Midbrain (tissue), 1 donor: ENCODE measurements at regions not wholly inside any gene's neighbourhood (a gene's known extent, or its start where the extent isn't known, plus 50 kb on each side); places are given as distances from the start of the nearest gene placed in this dataset.
"Not testable (repeated sequence)": the region's sequence is repeated elsewhere in the genome, so short reads cannot be mapped to it uniquely, and the experiment has no call there.

Experiments
- DNase-seq: peaks from one replicate; lab custom pipeline; 2025; lab: John Stamatoyannopoulos, UW

GRCh38 chr3:117836296-117836695 is 1126.7 kb downstream of the TUSC7 start:
- no peak for DNase-seq

DNA sequence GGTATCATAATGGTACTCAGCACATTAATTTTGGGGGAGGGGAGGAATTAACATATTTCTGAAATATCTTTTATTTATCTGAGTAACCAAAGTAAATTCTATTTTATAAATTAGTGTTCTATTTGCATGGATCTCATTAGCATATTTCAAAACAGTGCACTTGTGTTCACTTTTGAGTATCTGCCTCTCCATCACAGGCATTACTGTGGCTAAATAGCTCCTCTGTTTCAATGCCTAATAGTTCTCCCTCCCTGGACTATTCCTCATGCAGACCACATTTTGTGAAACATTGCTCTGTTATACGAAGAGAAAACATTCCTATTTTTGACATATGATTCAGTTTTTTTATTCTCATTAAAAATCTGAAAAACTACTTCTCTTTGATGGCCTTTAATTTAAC is 1127.8 kb downstream of the TUSC7 start:
- peak; percentile 29 for DNase-seq

- no peak for DNase-seq
Observed at GRCh38 chr3:117842086-117842485, 1132.5 kb downstream of the TUSC7 start.

- no peak for DNase-seq
Observed at GRCh38 chr3:117843356-117843755, 1133.8 kb downstream of the TUSC7 start.

DNA sequence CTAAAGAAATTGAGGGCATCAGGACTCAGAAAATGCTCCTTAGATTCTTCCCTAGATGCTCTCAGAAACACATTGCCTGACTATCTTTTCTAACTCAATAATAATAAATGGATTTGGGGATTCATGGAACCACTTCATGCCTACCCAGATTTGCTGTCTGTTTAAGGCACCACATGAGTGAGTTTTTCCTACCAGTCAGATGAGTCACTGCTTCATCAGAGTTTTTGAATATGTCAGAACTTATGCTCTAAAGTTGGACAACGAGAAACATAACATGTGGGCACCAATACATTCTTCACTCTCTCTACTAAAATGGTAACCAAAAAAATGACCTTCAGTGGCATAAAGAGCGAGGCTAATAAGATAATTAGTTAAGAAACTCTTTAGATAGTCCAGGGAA is 1135.1 kb downstream of the TUSC7 start:
- no peak for DNase-seq

DNA sequence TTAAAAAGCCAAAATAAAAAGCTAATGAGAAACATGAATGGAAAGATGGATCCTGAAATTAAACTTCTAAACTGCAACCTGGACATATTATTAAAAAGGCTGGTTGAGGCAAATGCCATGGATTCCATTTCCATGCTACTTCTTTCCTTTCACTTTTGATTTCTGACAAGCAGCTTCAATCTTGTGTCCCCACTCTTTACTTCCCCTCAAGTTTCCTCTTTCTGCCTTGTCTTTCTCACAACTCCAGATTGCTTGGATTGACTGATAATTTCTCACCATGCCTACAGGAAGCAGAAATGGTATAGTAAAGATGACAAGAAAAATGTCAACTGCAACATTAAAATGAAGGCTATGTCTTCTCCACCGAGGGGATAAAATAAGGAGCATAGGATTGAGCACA is 1136.7 kb downstream of the TUSC7 start:
- no peak for DNase-seq

DNA sequence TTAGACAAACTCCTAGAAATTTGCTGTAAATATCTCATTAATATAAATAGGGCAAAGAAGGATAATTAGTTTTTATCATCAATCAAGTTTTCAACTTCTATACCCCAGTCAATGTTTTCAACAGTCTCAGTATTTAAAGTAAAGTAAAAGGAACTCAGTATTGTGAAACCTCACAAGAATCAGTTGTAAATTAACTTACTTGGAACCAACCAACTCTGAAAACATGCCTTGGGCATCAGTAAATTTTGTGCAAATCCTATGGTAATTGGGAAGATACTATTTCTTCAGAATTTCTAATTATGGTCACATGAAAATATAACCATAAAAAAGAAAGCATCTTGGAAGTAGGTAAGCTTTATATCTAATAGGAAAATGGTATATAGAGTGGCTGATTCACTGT is 1139.0 kb downstream of the TUSC7 start:
- DNase-seq = no peak

GRCh38 chr3:117853923-117854668 is 1144.5 kb downstream of the TUSC7 start:
- no peak for DNase-seq

DNA sequence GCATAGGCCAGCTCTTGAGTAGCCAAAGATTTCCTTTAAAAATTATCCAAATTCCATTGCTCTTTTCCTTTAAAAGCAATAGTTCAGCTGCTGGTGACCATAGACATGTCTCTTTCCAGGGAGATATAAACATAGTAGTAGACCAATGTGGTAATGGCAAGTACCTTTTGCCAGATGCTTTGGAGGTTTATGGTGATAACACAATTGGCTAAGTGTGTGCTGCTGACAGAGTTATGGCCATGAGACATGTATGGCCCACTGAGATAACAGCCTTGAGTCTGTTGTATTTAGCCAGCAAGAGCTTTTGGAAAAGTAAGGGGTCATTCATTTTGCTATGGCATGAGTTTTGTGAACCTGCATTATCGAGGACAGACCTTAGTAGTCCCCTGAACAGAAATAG is 1146.8 kb downstream of the TUSC7 start:
- DNase-seq = no peak

- DNase-seq = no peak
Observed at GRCh38 chr3:117863146-117863545, 1153.6 kb downstream of the TUSC7 start.

GRCh38 chr3:117865338-117865737 is 1155.8 kb downstream of the TUSC7 start:
- no peak for DNase-seq

GRCh38 chr3:117868766-117869165 is 1159.2 kb downstream of the TUSC7 start:
- no peak for DNase-seq

DNA sequence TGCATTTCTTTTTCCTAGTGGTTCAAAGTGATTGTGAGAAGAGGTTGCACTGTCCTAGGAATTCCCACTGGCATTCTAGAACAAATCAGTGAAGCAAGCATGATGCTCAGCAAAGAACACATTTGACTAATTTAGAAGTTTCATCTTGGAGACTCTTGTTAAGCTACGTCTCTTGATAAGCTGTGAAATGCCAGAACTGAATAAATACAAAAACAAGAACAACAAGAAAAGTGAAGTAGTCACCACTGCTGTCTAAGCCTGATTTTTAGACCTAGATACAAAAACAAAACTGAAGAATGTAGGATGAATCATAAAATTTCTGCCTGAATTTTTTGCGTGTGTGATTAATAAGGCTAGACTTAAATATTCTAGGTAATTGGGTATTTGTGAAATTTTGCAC is 1162.4 kb downstream of the TUSC7 start:
- no peak for DNase-seq

DNA sequence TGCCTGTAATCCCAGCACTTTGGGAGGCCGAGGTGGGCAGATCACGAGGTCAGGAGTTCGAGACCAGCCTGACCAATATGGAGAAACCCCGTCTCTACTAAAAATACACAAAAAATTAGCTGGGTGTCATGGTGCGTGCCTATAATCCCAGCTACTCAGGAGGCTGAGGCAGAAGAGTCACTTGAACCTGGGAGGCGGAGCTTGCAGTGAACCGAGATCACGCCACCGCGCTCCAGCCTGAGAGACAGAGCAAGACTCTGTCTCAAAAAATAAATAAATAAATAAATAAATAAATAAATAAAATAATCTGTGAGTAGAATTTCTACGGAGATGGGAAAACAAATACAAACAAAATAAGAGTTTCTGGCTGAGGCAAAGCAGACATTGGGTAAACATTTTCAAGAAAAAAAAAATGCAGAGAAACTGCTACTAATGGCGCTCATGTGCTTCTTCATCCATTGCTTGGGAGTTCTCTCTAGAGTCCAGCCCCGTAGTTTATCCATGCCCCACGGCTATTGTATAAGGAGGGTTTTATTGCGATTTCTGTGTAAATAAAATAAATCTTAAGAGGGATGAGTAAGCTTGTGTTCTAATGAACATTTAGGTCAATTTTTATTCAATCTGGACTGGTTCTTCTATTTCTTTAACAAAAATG is 1161.9 kb downstream of the IGSF11 start:
- not testable (repeated sequence) for DNase-seq

DNA sequence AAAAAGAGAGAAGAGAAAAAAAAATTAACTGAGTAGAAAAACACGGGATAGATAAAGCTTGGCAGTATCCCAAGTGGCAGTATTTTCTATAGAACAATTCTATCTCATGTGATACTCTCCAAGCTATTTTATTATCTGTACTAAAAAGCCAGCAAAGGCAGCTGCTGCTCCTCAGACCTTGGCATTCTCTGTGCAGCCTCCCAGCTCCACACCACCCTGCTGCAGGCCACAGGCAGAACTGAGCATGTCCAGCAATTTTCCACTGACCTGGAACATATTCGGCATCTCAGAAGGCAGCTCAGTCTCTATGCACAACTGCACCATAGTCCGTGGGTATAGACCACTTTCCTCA is 1161.4 kb downstream of the IGSF11 start:
- peak; percentile 71 for DNase-seq

DNA sequence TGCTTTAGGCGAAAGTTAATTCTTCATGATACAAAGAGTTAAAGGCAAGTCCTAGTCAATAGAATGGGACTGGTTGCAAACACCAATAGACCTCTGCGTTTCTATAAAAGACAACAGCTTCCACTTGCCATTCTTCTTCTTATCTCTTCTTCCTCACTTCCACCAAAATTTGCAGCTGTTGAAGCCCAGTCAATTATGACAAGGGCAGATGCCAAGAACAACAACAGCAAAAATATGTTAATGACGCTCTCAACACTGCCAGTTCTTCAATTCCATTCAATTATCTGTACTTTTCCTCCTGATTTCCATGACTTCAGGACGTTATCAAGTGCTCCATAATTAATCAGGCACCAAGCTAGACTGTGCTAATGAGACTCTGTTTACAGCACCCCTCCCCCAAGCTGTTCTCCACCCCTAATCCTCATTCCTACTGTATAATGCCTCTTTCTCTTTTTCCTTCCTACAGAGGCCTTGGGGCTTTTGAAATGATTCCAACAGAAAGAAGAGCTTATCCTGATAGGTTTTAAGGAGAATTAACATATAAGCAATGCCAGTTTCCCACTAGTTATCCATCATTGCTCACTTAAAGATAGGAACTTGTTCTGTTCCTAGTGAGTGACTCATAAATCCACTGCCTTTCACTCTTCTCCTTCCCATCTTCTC is 1160.5 kb downstream of the IGSF11 start:
- DNase-seq = no peak

DNA sequence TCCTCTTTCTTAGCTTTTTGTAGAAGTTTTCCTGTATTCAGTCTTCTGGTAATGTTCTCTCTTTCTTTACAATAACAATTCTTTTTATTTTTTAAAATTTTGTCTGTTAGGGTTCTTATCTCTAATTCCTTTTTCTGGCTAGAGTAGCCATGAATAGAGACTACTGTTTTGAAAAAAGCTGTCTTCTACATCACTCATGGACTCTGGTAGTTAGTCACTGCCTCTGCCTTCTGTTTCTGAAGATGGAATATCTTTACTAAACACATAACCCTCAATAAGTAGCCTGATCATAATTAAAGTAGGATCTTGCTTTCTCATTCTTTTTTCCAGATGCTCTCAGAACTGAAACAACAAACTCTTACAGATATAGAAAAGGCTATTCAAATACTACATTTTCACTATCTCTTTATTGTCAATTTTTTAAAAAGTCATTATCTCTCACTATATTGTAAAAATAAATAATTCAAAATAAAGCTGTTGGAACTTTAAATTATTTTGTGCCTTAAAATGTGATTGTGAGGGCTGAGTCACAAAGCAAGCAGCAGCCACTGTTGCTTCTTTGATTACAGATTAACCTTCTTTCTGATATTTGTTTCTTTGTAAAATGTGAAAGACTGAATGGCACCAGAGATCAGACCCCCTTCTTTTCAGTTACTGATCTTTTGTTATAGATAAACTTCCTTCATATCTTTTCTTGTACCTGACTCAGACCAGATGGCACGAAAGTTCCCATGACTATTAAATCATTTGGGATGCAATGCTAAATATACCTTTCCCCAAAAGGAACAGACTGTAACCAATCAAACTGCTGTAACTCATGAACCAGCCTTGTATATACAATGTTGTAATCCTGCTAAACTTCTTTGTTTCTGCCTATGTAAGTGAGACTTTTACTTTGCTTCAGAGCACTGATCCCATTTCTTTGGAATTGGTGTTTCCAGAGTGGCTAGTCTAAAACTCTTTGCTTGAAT is 1159.5 kb downstream of the IGSF11 start:
- DNase-seq = no peak

DNA sequence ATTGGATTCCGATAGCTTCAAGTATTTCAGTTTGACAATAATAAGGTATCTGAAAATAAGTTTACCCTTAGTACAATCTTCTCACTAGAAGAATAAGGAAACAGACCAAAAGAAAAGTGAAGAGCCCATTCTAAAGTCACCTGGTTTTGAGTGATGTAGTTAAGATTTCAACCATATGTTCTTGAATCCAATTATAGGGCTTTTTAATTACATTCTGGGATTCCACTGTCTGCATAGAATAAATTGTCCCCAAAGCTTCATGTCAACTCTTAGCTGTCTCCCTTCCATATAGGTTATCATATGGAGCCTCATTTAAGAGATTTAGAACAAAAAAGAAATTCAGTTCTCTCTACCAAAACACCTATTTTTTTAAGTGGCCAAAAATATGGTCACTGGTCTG is 1158.8 kb downstream of the IGSF11 start:
- DNase-seq = no peak

DNA sequence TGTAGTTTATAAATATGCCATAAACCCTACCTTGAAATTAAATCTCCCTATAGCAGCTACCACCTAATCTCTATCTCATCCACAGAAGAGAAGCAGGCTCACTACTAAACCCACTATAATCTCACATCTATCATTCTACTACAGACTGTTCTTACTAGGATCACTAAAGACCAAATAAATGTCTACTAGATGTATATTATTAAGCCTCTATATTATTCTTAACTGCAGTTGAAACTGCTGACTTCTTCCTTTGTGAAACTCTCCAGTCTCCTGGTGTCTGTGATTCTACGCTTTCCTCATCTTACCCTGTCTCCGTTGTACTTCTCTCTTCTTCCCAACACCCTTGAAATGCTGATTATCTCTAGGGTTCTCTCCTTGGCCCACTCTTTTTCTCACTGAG is 1154.0 kb downstream of the IGSF11 start:
- no peak for DNase-seq

DNA sequence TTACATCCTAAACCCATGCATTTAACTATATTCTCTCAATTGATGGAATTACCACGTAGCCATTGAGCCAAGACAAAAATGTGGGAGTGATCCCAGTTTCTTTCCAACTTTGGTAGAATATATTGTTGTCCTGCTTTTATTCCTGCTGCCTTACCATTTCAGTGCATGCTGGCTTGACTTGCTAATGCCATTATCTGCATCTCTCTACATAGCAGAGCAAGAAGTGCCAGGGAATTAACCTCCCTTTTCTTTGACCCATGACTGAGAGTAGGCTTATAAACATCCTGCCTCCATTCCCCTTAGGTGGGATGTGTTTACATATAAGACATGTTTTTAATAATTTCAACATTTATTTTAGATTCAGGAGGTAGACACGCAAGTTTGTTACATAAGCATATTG is 1153.4 kb downstream of the IGSF11 start:
- no peak for DNase-seq

- no peak for DNase-seq
Observed at GRCh38 chr3:117885011-117885441, 1149.6 kb downstream of the IGSF11 start.

- no peak for DNase-seq
Observed at GRCh38 chr3:117886147-117886546, 1148.5 kb downstream of the IGSF11 start.
